ENCODE measurements at regions not wholly inside any gene's neighbourhood (a gene's known extent, or its start where the extent isn't known, plus 50 kb on each side); places are given as distances from the start of the nearest gene placed in this dataset.
"Not testable (repeated sequence)": the region's sequence is repeated elsewhere in the genome, so short reads cannot be mapped to it uniquely, and the experiment has no call there.

DNA sequence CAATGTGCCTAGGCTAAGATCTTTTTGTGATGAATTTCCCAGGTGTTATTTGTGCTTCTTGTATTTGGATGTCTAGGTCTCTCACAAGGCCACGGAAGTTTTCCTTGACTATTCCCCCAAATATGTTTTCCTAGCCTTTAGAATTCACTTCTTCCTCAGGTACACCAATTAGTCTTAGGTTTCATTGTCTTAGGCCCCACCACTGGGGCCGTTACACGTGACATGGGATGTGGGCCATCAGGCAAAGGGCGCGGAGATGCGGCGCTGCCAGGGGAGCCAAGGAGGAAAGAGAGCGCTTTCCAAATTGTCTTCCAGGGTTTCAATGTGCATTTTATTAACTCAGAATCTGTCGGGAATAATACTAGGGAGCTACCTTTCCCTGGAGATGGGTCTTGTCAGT is 1653.3 kb downstream of the SPATA31A7 start:
- TF ChIP-seq, protein P1, sequence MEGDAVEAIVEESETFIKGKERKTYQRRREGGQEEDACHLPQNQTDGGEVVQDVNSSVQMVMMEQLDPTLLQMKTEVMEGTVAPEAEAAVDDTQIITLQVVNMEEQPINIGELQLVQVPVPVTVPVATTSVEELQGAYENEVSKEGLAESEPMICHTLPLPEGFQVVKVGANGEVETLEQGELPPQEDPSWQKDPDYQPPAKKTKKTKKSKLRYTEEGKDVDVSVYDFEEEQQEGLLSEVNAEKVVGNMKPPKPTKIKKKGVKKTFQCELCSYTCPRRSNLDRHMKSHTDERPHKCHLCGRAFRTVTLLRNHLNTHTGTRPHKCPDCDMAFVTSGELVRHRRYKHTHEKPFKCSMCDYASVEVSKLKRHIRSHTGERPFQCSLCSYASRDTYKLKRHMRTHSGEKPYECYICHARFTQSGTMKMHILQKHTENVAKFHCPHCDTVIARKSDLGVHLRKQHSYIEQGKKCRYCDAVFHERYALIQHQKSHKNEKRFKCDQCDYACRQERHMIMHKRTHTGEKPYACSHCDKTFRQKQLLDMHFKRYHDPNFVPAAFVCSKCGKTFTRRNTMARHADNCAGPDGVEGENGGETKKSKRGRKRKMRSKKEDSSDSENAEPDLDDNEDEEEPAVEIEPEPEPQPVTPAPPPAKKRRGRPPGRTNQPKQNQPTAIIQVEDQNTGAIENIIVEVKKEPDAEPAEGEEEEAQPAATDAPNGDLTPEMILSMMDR (IDR thresholded peaks at IDR 0.05; ENCODE audit: poor library complexity), result not testable (repeated sequence)
- not testable (repeated sequence) for TF ChIP-seq EZH2 (IDR thresholded peaks at IDR 0.05; ENCODE audit: borderline replicate concordance); EZH2phosphoT487 (IDR thresholded peaks at IDR 0.05; ENCODE audit: low read depth, severe bottlenecking, unreplicated experiment)
